Testis (tissue), 2 donors: ENCODE measurements at regions not wholly inside any gene's neighbourhood (a gene's known extent, or its start where the extent isn't known, plus 50 kb on each side); places are given as distances from the start of the nearest gene placed in this dataset.

Experiments
- CTCF ChIP-seq, 3 experiments: fragments of 450-650 bp in 2 of 3; fragments of 200-600 bp in 1 of 3; sonication (generic) in 1 of 3; IDR thresholded peaks; one replicate each; pipeline ENCODE4 v1.5.1; 2016 to 2019; ENCODE audit warnings: antibody characterized with exemption in 3 of 3, mild to moderate bottlenecking in 2 of 3, moderate library complexity in 1 of 3
- POLR2A ChIP-seq: fragments of 450-650 bp; IDR thresholded peaks from one replicate; pipeline ENCODE4 v1.6.1; 2017; ENCODE audit warnings: antibody characterized with exemption, mild to moderate bottlenecking, moderate library complexity

GRCh38 chr3:190204200-190204599, 83.5 kb upstream of the P3H2 start:
- no peak for TF ChIP-seq CTCF (IDR thresholded peaks at IDR 0.05)
- no peak for TF ChIP-seq POLR2A
